Activated CD8-positive, alpha-beta memory T cell treated with anti-CD3 and anti-CD28 coated beads for 24 hours (primary cell): ENCODE measurements at regions not wholly inside any gene's neighbourhood (a gene's known extent, or its start where the extent isn't known, plus 50 kb on each side); places are given as distances from the start of the nearest gene placed in this dataset.
"Not testable (repeated sequence)": the region's sequence is repeated elsewhere in the genome, so short reads cannot be mapped to it uniquely, and the experiment has no call there.

ENCODE experiments used
- DNase-seq: peaks from one replicate; pipeline ENCODE4 v3.0.0-alpha.2; 2020

- DNase-seq: no peak
Observed at GRCh38 chr10:8283166-8283905, 228.8 kb downstream of the GATA3 start.

GRCh38 chr10:8283986-8284385 lies 229.5 kb downstream of the GATA3 start:
- DNase-seq: no peak

- not testable (repeated sequence) for DNase-seq
Observed at GRCh38 chr10:8285970-8286369, 231.5 kb downstream of the GATA3 start.

DNA sequence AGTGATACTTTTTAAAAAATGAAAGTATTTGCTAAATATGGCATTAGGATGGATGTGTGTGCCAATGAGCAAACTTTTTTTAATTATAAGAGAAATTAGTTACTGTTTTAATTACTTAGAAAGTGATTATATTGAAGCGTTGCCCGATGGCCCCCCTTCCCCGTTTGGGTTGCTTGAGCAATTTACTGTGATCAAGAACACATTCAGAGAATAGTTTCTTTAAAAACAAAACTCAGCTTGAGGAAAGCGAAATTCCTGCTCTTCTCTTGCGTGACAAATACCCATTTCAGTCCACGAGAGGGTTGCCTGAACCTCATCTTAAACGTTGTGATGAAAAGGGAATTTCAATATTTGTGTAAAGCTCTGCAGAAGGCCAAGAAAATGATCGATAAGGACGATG lies 234.1 kb downstream of the GATA3 start:
- DNase-seq: no peak

DNA sequence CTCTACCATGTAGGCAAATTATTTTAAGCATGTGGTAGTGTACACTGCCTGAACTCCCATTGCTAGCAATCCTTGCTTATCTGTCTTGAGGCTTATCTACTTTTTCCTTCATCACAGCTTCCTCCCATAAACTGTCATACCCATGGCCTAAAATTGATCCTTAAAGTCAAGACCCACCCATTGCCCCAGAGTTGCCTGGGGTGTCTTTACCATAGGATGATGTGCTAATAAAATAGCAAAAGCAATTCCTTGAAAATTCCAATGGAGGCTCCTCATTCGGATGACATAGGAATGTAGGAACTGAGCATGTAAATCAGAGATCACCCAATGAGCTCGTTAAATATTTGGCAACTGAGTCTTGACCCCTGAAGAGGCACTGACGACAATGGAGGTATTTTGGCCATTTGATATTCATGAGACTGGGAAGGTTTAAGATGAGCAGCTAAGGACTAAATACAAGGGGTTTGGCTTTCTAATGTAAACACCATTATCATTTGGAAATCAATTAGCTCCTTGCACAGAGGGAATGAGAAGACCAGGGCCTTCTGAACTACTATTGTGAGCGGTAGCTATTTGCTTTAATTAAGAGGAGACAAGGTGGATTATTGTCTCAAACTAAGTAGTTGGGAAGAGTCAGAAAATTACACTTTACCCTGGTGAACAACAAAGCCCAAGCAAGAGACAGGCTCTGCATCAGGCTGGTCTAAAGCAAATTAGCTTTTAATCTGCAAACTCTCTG lies 234.9 kb downstream of the GATA3 start:
- no peak for DNase-seq

DNA sequence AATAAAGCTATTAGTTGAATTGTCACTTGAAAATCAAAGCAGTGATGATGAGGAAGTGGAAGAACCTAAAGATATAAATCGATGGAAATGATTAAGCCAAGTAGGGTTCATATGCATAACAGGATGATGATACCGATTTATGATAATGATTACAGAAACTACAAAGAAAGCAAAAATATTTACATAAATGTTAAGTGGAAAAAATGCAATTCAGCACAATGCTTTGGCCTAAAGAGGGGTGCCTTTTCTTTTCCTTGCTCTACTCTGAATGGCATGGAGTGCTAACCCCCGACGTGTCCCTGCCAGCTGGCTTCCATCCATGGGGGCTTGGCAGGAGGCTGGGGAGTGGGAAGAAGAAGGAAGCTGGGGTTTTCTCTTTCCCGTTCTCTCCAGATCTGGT lies 240.3 kb downstream of the GATA3 start:
- DNase-seq: no peak

- no peak for DNase-seq
Observed at GRCh38 chr10:8295311-8295710, 240.8 kb downstream of the GATA3 start.

GRCh38 chr10:8296090-8296733 lies 241.7 kb downstream of the GATA3 start:
- DNase-seq: no peak

DNA sequence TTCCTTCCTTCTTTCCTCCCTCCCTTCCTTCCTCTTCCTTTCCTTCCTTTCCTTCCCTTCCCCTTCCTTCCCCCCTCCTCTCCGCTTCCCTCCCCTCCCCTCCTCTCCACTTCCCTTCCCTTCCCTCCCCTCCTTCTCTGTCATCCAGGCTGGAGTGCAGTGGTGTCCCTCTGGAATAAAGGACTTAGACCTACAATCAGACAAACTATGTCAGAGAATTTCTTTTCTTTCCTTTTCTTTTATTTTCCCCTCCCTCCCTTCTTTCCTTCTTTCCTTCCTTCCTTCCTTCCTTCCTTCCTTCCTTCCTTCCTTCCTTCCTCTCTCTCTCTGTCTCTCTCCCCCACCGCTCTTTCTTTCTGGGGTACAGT lies 242.2 kb downstream of the GATA3 start:
- DNase-seq: no peak

DNA sequence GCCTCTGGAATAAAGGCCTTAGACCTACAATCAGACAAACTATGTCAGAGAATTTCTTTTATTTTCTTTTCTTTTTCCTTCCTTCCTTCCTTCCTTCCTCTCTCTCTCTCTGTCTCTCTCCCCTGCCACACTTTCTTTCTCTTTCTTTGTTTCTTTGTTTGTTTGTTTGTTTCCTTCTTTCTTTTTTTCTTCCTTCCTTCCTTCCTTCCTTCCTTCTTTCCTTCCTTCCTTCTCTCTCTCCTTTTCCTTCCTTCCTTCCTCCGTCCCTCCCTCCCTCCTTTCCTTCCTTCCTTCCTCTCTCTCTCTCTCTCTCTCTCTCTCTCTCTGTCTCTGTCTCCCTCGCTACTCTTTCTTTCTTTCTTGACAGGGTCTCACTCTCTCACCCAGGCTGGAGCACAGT lies 242.6 kb downstream of the GATA3 start:
- no peak for DNase-seq

DNA sequence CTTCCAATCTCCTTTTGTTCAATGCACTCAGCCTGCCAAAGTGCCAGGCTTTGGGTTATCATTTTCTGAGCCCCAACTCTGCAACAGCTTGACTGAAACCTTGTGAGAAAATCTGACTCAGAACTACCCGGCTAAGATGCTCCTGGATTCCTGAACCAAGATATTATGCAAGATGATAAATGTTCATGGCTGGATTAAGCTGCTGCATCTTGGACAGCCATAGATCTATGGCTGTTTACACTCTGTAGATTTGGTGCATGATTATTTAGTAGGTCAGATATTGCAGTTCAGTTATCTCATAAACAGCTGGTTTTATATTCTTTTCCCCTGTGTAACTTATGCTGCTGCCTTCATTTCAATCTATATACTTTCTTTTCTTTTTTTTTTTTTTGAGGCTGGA lies 243.5 kb downstream of the GATA3 start:
- no peak for DNase-seq

- DNase-seq: no peak
Observed at GRCh38 chr10:8298896-8299570, 244.5 kb downstream of the GATA3 start.

GRCh38 chr10:8300925-8301324 lies 246.4 kb downstream of the GATA3 start:
- DNase-seq: no peak

GRCh38 chr10:8301333-8301732 lies 246.8 kb downstream of the GATA3 start:
- DNase-seq: no peak

GRCh38 chr10:8301831-8302230 lies 247.3 kb downstream of the GATA3 start:
- DNase-seq: no peak

GRCh38 chr10:8302565-8302964 lies 248.1 kb downstream of the GATA3 start:
- no peak for DNase-seq

- DNase-seq: no peak
Observed at GRCh38 chr10:8304861-8305260, 250.4 kb downstream of the GATA3 start.

- DNase-seq: no peak
Observed at GRCh38 chr10:8305876-8306652, 251.6 kb downstream of the GATA3 start.

DNA sequence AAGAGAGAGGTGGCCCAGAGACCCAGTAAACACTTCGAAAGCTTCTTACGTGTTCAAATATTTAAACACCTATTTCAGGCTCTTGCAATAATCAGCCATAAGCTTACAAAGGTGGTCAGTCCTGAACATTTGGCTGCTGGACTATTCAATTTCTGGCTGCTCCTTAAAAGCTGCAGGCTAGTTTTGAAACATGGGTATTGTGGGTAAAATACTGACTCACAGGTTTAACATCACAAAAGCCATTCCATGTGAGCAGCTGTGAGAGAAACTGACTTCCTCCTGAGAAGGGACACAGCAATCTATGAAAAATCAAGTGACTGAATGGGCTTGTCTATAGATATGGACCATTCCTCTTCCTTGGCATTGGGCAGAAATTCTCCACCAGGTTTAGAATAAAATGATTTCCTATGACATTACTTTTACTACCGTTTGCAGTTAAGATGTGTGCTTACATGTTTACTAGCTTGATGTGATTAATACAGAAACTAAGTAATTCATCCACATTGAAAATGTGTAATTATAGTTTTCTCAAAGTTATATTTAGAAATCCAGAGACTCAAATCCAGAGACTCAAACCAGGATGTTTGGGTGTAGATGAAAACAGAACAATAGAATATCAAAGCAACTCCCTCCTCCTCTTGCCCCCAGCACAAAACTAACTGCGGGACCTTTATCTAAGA lies 252.3 kb downstream of the GATA3 start:
- no peak for DNase-seq

GRCh38 chr10:8310930-8311329 lies 256.4 kb downstream of the GATA3 start:
- no peak for DNase-seq

- DNase-seq: no peak
Observed at GRCh38 chr10:8311526-8312070, 257.1 kb downstream of the GATA3 start.

GRCh38 chr10:8312079-8312478 lies 257.6 kb downstream of the GATA3 start:
- DNase-seq: no peak
